ENCODE measurements at regions not wholly inside any gene's neighbourhood (a gene's known extent, or its start where the extent isn't known, plus 50 kb on each side); places are given as distances from the start of the nearest gene placed in this dataset.

GRCh38 chr3:64856106-64856505, 168.3 kb upstream of the ADAMTS9 start:
- Histone ChIP-seq H3K9ac (ENCODE audit: low read depth in 1 of 2, low read length in 2 of 2) (no peak overlapping the region), H3K27me3 (ENCODE audit: control insufficient read depth in 2 of 2, insufficient read depth in 2 of 2, low read length in 2 of 2) (no peaks in the 10 kb centered on the region), H3K36me3 (ENCODE audit: control insufficient read depth in 2 of 2, insufficient read depth in 2 of 2, low read length in 2 of 2) (no peaks in the 10 kb centered on the region), H3K27ac (ENCODE audit: low read depth in 2 of 2, low read length in 2 of 2) (no peak overlapping the region), H3K4me3 (ENCODE audit: low read length in 2 of 2) (no peak overlapping the region), H3K9me3 (ENCODE audit: control insufficient read depth in 2 of 2, low read length in 2 of 2) (no peaks in the 10 kb centered on the region), H3K4me1 (ENCODE audit: control insufficient read depth in 2 of 2, insufficient read depth in 2 of 2, low read length in 2 of 2) (no peaks in the 10 kb centered on the region)

GRCh38 chr3:64853456-64853855, 165.7 kb upstream of the ADAMTS9 start:
- H3K9ac ChIP-seq (ENCODE audit: low read depth in 1 of 2, low read length in 2 of 2): no peak overlapping the region
- H3K36me3 ChIP-seq (ENCODE audit: control insufficient read depth in 2 of 2, insufficient read depth in 2 of 2, low read length in 2 of 2): no peaks in the 10 kb centered on the region
- H3K4me3 ChIP-seq (ENCODE audit: low read length in 2 of 2): no peak overlapping the region
- H3K4me1 ChIP-seq (ENCODE audit: control insufficient read depth in 2 of 2, insufficient read depth in 2 of 2, low read length in 2 of 2): no peaks in the 10 kb centered on the region
- no peak overlapping the region for H3K27ac ChIP-seq (ENCODE audit: low read depth in 2 of 2, low read length in 2 of 2)
- no peaks in the 10 kb centered on the region for H3K27me3 ChIP-seq (ENCODE audit: control insufficient read depth in 2 of 2, insufficient read depth in 2 of 2, low read length in 2 of 2)
- H3K9me3 ChIP-seq (ENCODE audit: control insufficient read depth in 2 of 2, low read length in 2 of 2): no peaks in the 10 kb centered on the region

GRCh38 chr3:64852738-64853137, 164.9 kb upstream of the ADAMTS9 start:
- H3K36me3 ChIP-seq (ENCODE audit: control insufficient read depth in 2 of 2, insufficient read depth in 2 of 2, low read length in 2 of 2): no peaks in the 10 kb centered on the region
- H3K27ac ChIP-seq (ENCODE audit: low read depth in 2 of 2, low read length in 2 of 2): no peak overlapping the region
- no peaks in the 10 kb centered on the region for H3K9me3 ChIP-seq (ENCODE audit: control insufficient read depth in 2 of 2, low read length in 2 of 2)
- H3K27me3 ChIP-seq (ENCODE audit: control insufficient read depth in 2 of 2, insufficient read depth in 2 of 2, low read length in 2 of 2): no peaks in the 10 kb centered on the region
- H3K4me3 ChIP-seq (ENCODE audit: low read length in 2 of 2): no peak overlapping the region
- H3K9ac ChIP-seq (ENCODE audit: low read depth in 1 of 2, low read length in 2 of 2): no peak overlapping the region
- H3K4me1 ChIP-seq (ENCODE audit: control insufficient read depth in 2 of 2, insufficient read depth in 2 of 2, low read length in 2 of 2): no peaks in the 10 kb centered on the region

GRCh38 chr3:64848822-64849221, 161.0 kb upstream of the ADAMTS9 start:
- no peaks in the 10 kb centered on the region for H3K9me3 ChIP-seq (ENCODE audit: control insufficient read depth in 2 of 2, low read length in 2 of 2)
- no peak overlapping the region for H3K9ac ChIP-seq (ENCODE audit: low read depth in 1 of 2, low read length in 2 of 2)
- no peaks in the 10 kb centered on the region for H3K4me1 ChIP-seq (ENCODE audit: control insufficient read depth in 2 of 2, insufficient read depth in 2 of 2, low read length in 2 of 2)
- no peaks in the 10 kb centered on the region for H3K36me3 ChIP-seq (ENCODE audit: control insufficient read depth in 2 of 2, insufficient read depth in 2 of 2, low read length in 2 of 2)
- no peak overlapping the region for H3K27ac ChIP-seq (ENCODE audit: low read depth in 2 of 2, low read length in 2 of 2)
- H3K4me3 ChIP-seq (ENCODE audit: low read length in 2 of 2): no peak overlapping the region
- no peaks in the 10 kb centered on the region for H3K27me3 ChIP-seq (ENCODE audit: control insufficient read depth in 2 of 2, insufficient read depth in 2 of 2, low read length in 2 of 2)

GRCh38 chr3:64848127-64848800, 160.5 kb upstream of the ADAMTS9 start:
- Histone ChIP-seq H3K27me3 (ENCODE audit: control insufficient read depth in 2 of 2, insufficient read depth in 2 of 2, low read length in 2 of 2) (no peaks in the 10 kb centered on the region), H3K27ac (ENCODE audit: low read depth in 2 of 2, low read length in 2 of 2) (no peak overlapping the region), H3K36me3 (ENCODE audit: control insufficient read depth in 2 of 2, insufficient read depth in 2 of 2, low read length in 2 of 2) (no peaks in the 10 kb centered on the region), H3K4me3 (ENCODE audit: low read length in 2 of 2) (no peak overlapping the region), H3K9me3 (ENCODE audit: control insufficient read depth in 2 of 2, low read length in 2 of 2) (no peaks in the 10 kb centered on the region), H3K4me1 (ENCODE audit: control insufficient read depth in 2 of 2, insufficient read depth in 2 of 2, low read length in 2 of 2) (no peaks in the 10 kb centered on the region), H3K9ac (ENCODE audit: low read depth in 1 of 2, low read length in 2 of 2) (no peak overlapping the region)

- H3K27me3 ChIP-seq (ENCODE audit: control insufficient read depth in 2 of 2, insufficient read depth in 2 of 2, low read length in 2 of 2): no peaks in the 10 kb centered on the region
- no peak overlapping the region for H3K9ac ChIP-seq (ENCODE audit: low read depth in 1 of 2, low read length in 2 of 2)
- H3K9me3 ChIP-seq (ENCODE audit: control insufficient read depth in 2 of 2, low read length in 2 of 2): no peaks in the 10 kb centered on the region
- no peak overlapping the region for H3K27ac ChIP-seq (ENCODE audit: low read depth in 2 of 2, low read length in 2 of 2)
- no peak overlapping the region for H3K4me3 ChIP-seq (ENCODE audit: low read length in 2 of 2)
- H3K36me3 ChIP-seq (ENCODE audit: control insufficient read depth in 2 of 2, insufficient read depth in 2 of 2, low read length in 2 of 2): no peaks in the 10 kb centered on the region
- no peaks in the 10 kb centered on the region for H3K4me1 ChIP-seq (ENCODE audit: control insufficient read depth in 2 of 2, insufficient read depth in 2 of 2, low read length in 2 of 2)
Measured at GRCh38 chr3:64844558-64844957, 156.8 kb upstream of the ADAMTS9 start.

- H3K4me1 ChIP-seq (ENCODE audit: control insufficient read depth in 2 of 2, insufficient read depth in 2 of 2, low read length in 2 of 2): no peaks in the 10 kb centered on the region
- no peaks in the 10 kb centered on the region for H3K27me3 ChIP-seq (ENCODE audit: control insufficient read depth in 2 of 2, insufficient read depth in 2 of 2, low read length in 2 of 2)
- H3K27ac ChIP-seq (ENCODE audit: low read depth in 2 of 2, low read length in 2 of 2): no peak overlapping the region
- no peaks in the 10 kb centered on the region for H3K36me3 ChIP-seq (ENCODE audit: control insufficient read depth in 2 of 2, insufficient read depth in 2 of 2, low read length in 2 of 2)
- no peak overlapping the region for H3K9ac ChIP-seq (ENCODE audit: low read depth in 1 of 2, low read length in 2 of 2)
- no peaks in the 10 kb centered on the region for H3K9me3 ChIP-seq (ENCODE audit: control insufficient read depth in 2 of 2, low read length in 2 of 2)
- H3K4me3 ChIP-seq (ENCODE audit: low read length in 2 of 2): no peak overlapping the region
Measured at GRCh38 chr3:64837986-64838735, 150.4 kb upstream of the ADAMTS9 start.

GRCh38 chr3:64837126-64837738, 149.4 kb upstream of the ADAMTS9 start:
- Histone ChIP-seq H3K36me3 (ENCODE audit: control insufficient read depth in 2 of 2, insufficient read depth in 2 of 2, low read length in 2 of 2) (no peaks in the 10 kb centered on the region), H3K4me3 (ENCODE audit: low read length in 2 of 2) (no peak overlapping the region), H3K4me1 (ENCODE audit: control insufficient read depth in 2 of 2, insufficient read depth in 2 of 2, low read length in 2 of 2) (no peaks in the 10 kb centered on the region), H3K27me3 (ENCODE audit: control insufficient read depth in 2 of 2, insufficient read depth in 2 of 2, low read length in 2 of 2) (no peaks in the 10 kb centered on the region), H3K9me3 (ENCODE audit: control insufficient read depth in 2 of 2, low read length in 2 of 2) (no peaks in the 10 kb centered on the region), H3K27ac (ENCODE audit: low read depth in 2 of 2, low read length in 2 of 2) (no peak overlapping the region), H3K9ac (ENCODE audit: low read depth in 1 of 2, low read length in 2 of 2) (no peak overlapping the region)

- Histone ChIP-seq H3K9ac (ENCODE audit: low read depth in 1 of 2, low read length in 2 of 2) (no peak overlapping the region), H3K4me3 (ENCODE audit: low read length in 2 of 2) (no peak overlapping the region), H3K27me3 (ENCODE audit: control insufficient read depth in 2 of 2, insufficient read depth in 2 of 2, low read length in 2 of 2) (no peaks in the 10 kb centered on the region), H3K9me3 (ENCODE audit: control insufficient read depth in 2 of 2, low read length in 2 of 2) (no peaks in the 10 kb centered on the region), H3K27ac (ENCODE audit: low read depth in 2 of 2, low read length in 2 of 2) (no peak overlapping the region), H3K4me1 (ENCODE audit: control insufficient read depth in 2 of 2, insufficient read depth in 2 of 2, low read length in 2 of 2) (no peaks in the 10 kb centered on the region), H3K36me3 (ENCODE audit: control insufficient read depth in 2 of 2, insufficient read depth in 2 of 2, low read length in 2 of 2) (no peaks in the 10 kb centered on the region)
Measured at GRCh38 chr3:64836097-64836496, 148.3 kb upstream of the ADAMTS9 start.

GRCh38 chr3:64832098-64832497, 144.3 kb upstream of the ADAMTS9 start:
- no peaks in the 10 kb centered on the region for H3K27me3 ChIP-seq (ENCODE audit: control insufficient read depth in 2 of 2, insufficient read depth in 2 of 2, low read length in 2 of 2)
- no peaks in the 10 kb centered on the region for H3K36me3 ChIP-seq (ENCODE audit: control insufficient read depth in 2 of 2, insufficient read depth in 2 of 2, low read length in 2 of 2)
- H3K4me1 ChIP-seq (ENCODE audit: control insufficient read depth in 2 of 2, insufficient read depth in 2 of 2, low read length in 2 of 2): no peaks in the 10 kb centered on the region
- H3K27ac ChIP-seq (ENCODE audit: low read depth in 2 of 2, low read length in 2 of 2): no peak overlapping the region
- no peak overlapping the region for H3K9ac ChIP-seq (ENCODE audit: low read depth in 1 of 2, low read length in 2 of 2)
- no peak overlapping the region for H3K4me3 ChIP-seq (ENCODE audit: low read length in 2 of 2)
- H3K9me3 ChIP-seq (ENCODE audit: control insufficient read depth in 2 of 2, low read length in 2 of 2): no peaks in the 10 kb centered on the region
